Trophoblast cell (in vitro differentiated cells and primary cell): ENCODE measurements at regions not wholly inside any gene's neighbourhood (a gene's known extent, or its start where the extent isn't known, plus 50 kb on each side); places are given as distances from the start of the nearest gene placed in this dataset.

Source experiments
- DNase-seq, 2 donors: peaks; one replicate each; pipeline ENCODE4 v3.0.0-alpha.2; 2016
- H2AFZ ChIP-seq: 2 replicates; pipeline ENCODE4 v1.6.1; 2013; ENCODE audit warnings: low read length, moderate library complexity, mild to moderate bottlenecking; ENCODE audit not compliant: insufficient read depth, poor library complexity
- H2AK5ac ChIP-seq: 2 replicates; pipeline ENCODE4 v1.6.1; 2013; ENCODE audit warnings: mild to moderate bottlenecking, low read length
- H2BK120ac ChIP-seq: 2 replicates; pipeline ENCODE4 v1.6.1; 2013; ENCODE audit warnings: low read length, mild to moderate bottlenecking, moderate library complexity; ENCODE audit not compliant: insufficient read depth, poor library complexity
- H2BK12ac ChIP-seq: 2 replicates; pipeline ENCODE4 v1.6.1; 2013; ENCODE audit warnings: mild to moderate bottlenecking, low read length, moderate library complexity
- H2BK5ac ChIP-seq: 2 replicates; pipeline ENCODE4 v1.6.1; 2013; ENCODE audit warnings: low read length, low read depth, moderate library complexity, mild to moderate bottlenecking; ENCODE audit not compliant: poor library complexity
- H3K14ac ChIP-seq: 2 replicates; pipeline ENCODE4 v1.6.1; 2013; ENCODE audit warnings: mild to moderate bottlenecking, low read length
- H3K18ac ChIP-seq: 2 replicates; pipeline ENCODE4 v1.6.1; 2013; ENCODE audit warnings: mild to moderate bottlenecking, low read length
- H3K23ac ChIP-seq: 2 replicates; pipeline ENCODE4 v1.6.1; 2013; ENCODE audit warnings: low read length
- H3K27ac ChIP-seq: 2 replicates; pipeline ENCODE4 v1.5.1; 2013; ENCODE audit warnings: low read depth, mild to moderate bottlenecking, inconsistent platforms, low read length, moderate library complexity
- H3K27me3 ChIP-seq: 2 replicates; pipeline ENCODE4 v1.6.1; 2013; ENCODE audit warnings: inconsistent platforms, mild to moderate bottlenecking, low read length, moderate library complexity; ENCODE audit not compliant: insufficient read depth
- H3K36me3 ChIP-seq, 2 experiments: 1 replicate in 1 of 2; 2 replicates in 1 of 2; pipeline ENCODE4 v1.6.1; 2013; ENCODE audit warnings: low read length in 2 of 2, mild to moderate bottlenecking in 2 of 2, moderate library complexity in 1 of 2; ENCODE audit not compliant: insufficient read depth in 2 of 2, control insufficient read depth in 1 of 2
- H3K4ac ChIP-seq: 2 replicates; pipeline ENCODE4 v1.6.1; 2013; ENCODE audit warnings: low read depth, mild to moderate bottlenecking, low read length, moderate library complexity
- H3K4me1 ChIP-seq, 2 experiments: 1 replicate in 1 of 2; 2 replicates in 1 of 2; pipeline ENCODE4 v1.6.1; 2013; ENCODE audit warnings: low read length in 2 of 2, mild to moderate bottlenecking in 2 of 2, moderate library complexity in 1 of 2; ENCODE audit not compliant: insufficient read depth in 2 of 2, control insufficient read depth in 1 of 2
- H3K4me2 ChIP-seq: 2 replicates; pipeline ENCODE4 v1.6.1; 2013; ENCODE audit warnings: inconsistent platforms, mild to moderate bottlenecking, low read length, moderate library complexity
- H3K4me3 ChIP-seq: 2 replicates; pipeline ENCODE4 v1.5.1; 2013; ENCODE audit warnings: mild to moderate bottlenecking, low read depth, low read length, inconsistent platforms
- H3K79me1 ChIP-seq: one replicate; pipeline ENCODE4 v1.6.1; 2013; ENCODE audit warnings: low read length
- H3K79me2 ChIP-seq: 2 replicates; pipeline ENCODE4 v1.6.1; 2013; ENCODE audit warnings: low read length, mild to moderate bottlenecking; ENCODE audit not compliant: control insufficient read depth, insufficient read depth, poor library complexity
- H3K9ac ChIP-seq: 2 replicates; pipeline ENCODE4 v1.6.1; 2013; ENCODE audit warnings: mild to moderate bottlenecking, low read length
- H3K9me3 ChIP-seq: 2 replicates; pipeline ENCODE4 v1.6.1; 2013; ENCODE audit warnings: low read depth, mild to moderate bottlenecking, control low read depth, inconsistent platforms, low read length; ENCODE audit not compliant: insufficient read depth
- H4K12ac ChIP-seq: 2 replicates; pipeline ENCODE4 v1.6.1; 2013; ENCODE audit warnings: low read depth, mild to moderate bottlenecking, low read length, moderate library complexity
- H4K8ac ChIP-seq: 2 replicates; pipeline ENCODE4 v1.6.1; 2013; ENCODE audit warnings: low read depth, mild to moderate bottlenecking, low read length, moderate library complexity
- H4K91ac ChIP-seq: one replicate; pipeline ENCODE4 v1.6.1; 2013; ENCODE audit warnings: low read depth, mild to moderate bottlenecking, low read length, moderate library complexity
- WGBS: extraction: QIAGEN DNeasy Blood & Tissue Kit; methylation state at CpG from one replicate; pipeline ENCODE4 v1.1.7; 2013; ENCODE audit warnings: missing lambda C conversion rate; ENCODE audit not compliant: insufficient read length, insufficient coverage; ENCODE audit errors: extremely low coverage; 5-methylcytosine and 5-hydroxymethylcytosine counted together

DNA sequence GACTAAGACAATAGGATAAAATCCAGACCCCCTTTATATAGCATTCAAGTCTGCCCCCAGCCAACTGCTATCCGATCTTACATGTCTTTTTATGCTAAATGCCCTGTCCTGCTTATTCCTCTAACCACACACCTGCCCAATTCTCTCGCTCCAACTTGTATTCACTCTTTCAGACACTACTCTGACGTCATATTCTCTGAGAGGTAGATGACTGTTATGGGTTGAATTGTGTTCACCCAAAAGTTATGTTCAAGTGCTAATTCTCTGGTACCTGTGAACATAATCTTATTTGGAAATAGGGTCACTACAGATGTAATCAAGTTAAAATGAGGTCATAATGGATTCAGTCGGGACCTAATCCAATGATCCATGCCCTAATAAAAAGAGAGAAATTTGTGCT is 84.0 kb upstream of the PTPRR start:
- Histone ChIP-seq H4K91ac (no peak overlapping the region), H3K14ac (no peak overlapping the region), H4K8ac (no peak overlapping the region), H3K18ac (no peak overlapping the region), H3K23ac (no peak overlapping the region), H3K4me2 (no peak overlapping the region), H3K79me1 (no peaks in the 10 kb centered on the region), H3K9me3 (no peaks in the 10 kb centered on the region), H3K9ac (no peak overlapping the region), H2BK12ac (no peak overlapping the region), H3K36me3 (no peaks in the 10 kb centered on the region), H3K27ac (no peak overlapping the region), H3K4ac (no peak overlapping the region), H3K4me1 (no peaks in the 10 kb centered on the region), H4K12ac (no peak overlapping the region), H2BK120ac (no peak overlapping the region), H3K79me2 (no peaks in the 10 kb centered on the region), H2BK5ac (no peak overlapping the region), H3K27me3 (no peaks in the 10 kb centered on the region), H3K4me3 (no peak overlapping the region), H2AFZ (no peak overlapping the region), H2AK5ac (no peak overlapping the region)
- DNase-seq: no peak
- no CpG with 5 or more reads among the region's 4 CpGs for WGBS

GRCh38 chr12:71000748-71001147 is 80.2 kb upstream of the PTPRR start:
- WGBS: no CpG with 5 or more reads among the region's 1 CpG
- H4K8ac ChIP-seq: no peak overlapping the region
- H3K27ac ChIP-seq: no peak overlapping the region
- H3K23ac ChIP-seq: no peak overlapping the region
- no peak overlapping the region for H2AK5ac ChIP-seq
- no peak overlapping the region for H2BK120ac ChIP-seq
- H3K18ac ChIP-seq: no peak overlapping the region
- H3K4me1 ChIP-seq: no peaks in the 10 kb centered on the region
- H3K4me2 ChIP-seq: no peak overlapping the region
- H3K79me2 ChIP-seq: no peaks in the 10 kb centered on the region
- no peak for DNase-seq
- no peak overlapping the region for H4K12ac ChIP-seq
- H3K14ac ChIP-seq: no peak overlapping the region
- H2AFZ ChIP-seq: no peak overlapping the region
- H2BK5ac ChIP-seq: no peak overlapping the region
- H4K91ac ChIP-seq: no peak overlapping the region
- no peaks in the 10 kb centered on the region for H3K27me3 ChIP-seq
- H3K4ac ChIP-seq: no peak overlapping the region
- H3K9me3 ChIP-seq: no peaks in the 10 kb centered on the region
- no peak overlapping the region for H2BK12ac ChIP-seq
- H3K36me3 ChIP-seq: no peaks in the 10 kb centered on the region
- H3K9ac ChIP-seq: no peak overlapping the region
- no peaks in the 10 kb centered on the region for H3K79me1 ChIP-seq
- no peak overlapping the region for H3K4me3 ChIP-seq

- Histone ChIP-seq H2AFZ (no peak overlapping the region), H3K36me3 (no peaks in the 10 kb centered on the region), H2BK12ac (no peak overlapping the region), H3K4me3 (no peak overlapping the region), H3K27ac (no peak overlapping the region), H3K9me3 (no peaks in the 10 kb centered on the region), H4K12ac (no peak overlapping the region), H3K23ac (no peak overlapping the region), H4K91ac (no peak overlapping the region), H2BK120ac (no peak overlapping the region), H4K8ac (no peak overlapping the region), H3K4ac (no peak overlapping the region), H3K79me1 (no peaks in the 10 kb centered on the region), H3K27me3 (no peaks in the 10 kb centered on the region), H3K14ac (no peak overlapping the region), H3K9ac (no peak overlapping the region), H2AK5ac (no peak overlapping the region), H3K18ac (no peak overlapping the region), H3K4me2 (no peak overlapping the region), H2BK5ac (no peak overlapping the region), H3K4me1 (no peaks in the 10 kb centered on the region), H3K79me2 (no peaks in the 10 kb centered on the region)
- DNase-seq: no peak
- WGBS: no CpG with 5 or more reads among the region's 2 CpGs
Measured at GRCh38 chr12:71000255-71000654, 79.7 kb upstream of the PTPRR start.

- H2AK5ac ChIP-seq: no peak overlapping the region
- H4K91ac ChIP-seq: no peak overlapping the region
- H4K12ac ChIP-seq: no peak overlapping the region
- WGBS: no CpG with 5 or more reads among the region's 5 CpGs
- no peak overlapping the region for H3K23ac ChIP-seq
- no peak overlapping the region for H2BK12ac ChIP-seq
- no peak overlapping the region for H3K14ac ChIP-seq
- no peak overlapping the region for H2BK120ac ChIP-seq
- no peak overlapping the region for H2BK5ac ChIP-seq
- H2AFZ ChIP-seq: no peak overlapping the region
- H3K27me3 ChIP-seq: no peaks in the 10 kb centered on the region
- H3K79me2 ChIP-seq: no peaks in the 10 kb centered on the region
- H3K27ac ChIP-seq: no peak overlapping the region
- no peak overlapping the region for H3K9ac ChIP-seq
- no peaks in the 10 kb centered on the region for H3K4me1 ChIP-seq
- no peaks in the 10 kb centered on the region for H3K36me3 ChIP-seq
- H3K79me1 ChIP-seq: no peaks in the 10 kb centered on the region
- no peak overlapping the region for H3K18ac ChIP-seq
- no peak overlapping the region for H3K4ac ChIP-seq
- H3K9me3 ChIP-seq: no peaks in the 10 kb centered on the region
- DNase-seq: no peak
- no peak overlapping the region for H3K4me2 ChIP-seq
- no peak overlapping the region for H3K4me3 ChIP-seq
- no peak overlapping the region for H4K8ac ChIP-seq
Measured at GRCh38 chr12:70994217-70994788, 73.8 kb upstream of the PTPRR start.
